ENCODE measurements at regions not wholly inside any gene's neighbourhood (a gene's known extent, or its start where the extent isn't known, plus 50 kb on each side); places are given as distances from the start of the nearest gene placed in this dataset.
"Not testable (repeated sequence)": the region's sequence is repeated elsewhere in the genome, so short reads cannot be mapped to it uniquely, and the experiment has no call there.

- DNase-seq, result no peak
Measured at GRCh38 chr12:127770118-127770517, 496.9 kb upstream of the TMEM132C start.

GRCh38 chr12:127771546-127771945 lies 495.4 kb upstream of the TMEM132C start:
- no peak for DNase-seq

GRCh38 chr12:127773520-127773919 lies 493.4 kb upstream of the TMEM132C start:
- no peak for DNase-seq

GRCh38 chr12:127774828-127775227 lies 492.1 kb upstream of the TMEM132C start:
- DNase-seq, result no peak

- no peak for DNase-seq
Measured at GRCh38 chr12:127779301-127780045, 487.5 kb upstream of the TMEM132C start.

GRCh38 chr12:127780881-127781280 lies 486.1 kb upstream of the TMEM132C start:
- DNase-seq, result no peak

- no peak for DNase-seq
Measured at GRCh38 chr12:127781336-127781735, 485.6 kb upstream of the TMEM132C start.

- DNase-seq, result no peak
Measured at GRCh38 chr12:127785540-127785939, 481.4 kb upstream of the TMEM132C start.

- DNase-seq, result no peak
Measured at GRCh38 chr12:127785986-127786590, 480.9 kb upstream of the TMEM132C start.

GRCh38 chr12:127787544-127787943 lies 479.4 kb upstream of the TMEM132C start:
- DNase-seq, result no peak

- DNase-seq, result no peak
Measured at GRCh38 chr12:127790376-127790775, 476.6 kb upstream of the TMEM132C start.

- no peak for DNase-seq
Measured at GRCh38 chr12:127791217-127791616, 475.8 kb upstream of the TMEM132C start.

GRCh38 chr12:127797918-127798317 lies 469.1 kb upstream of the TMEM132C start:
- no peak for DNase-seq

GRCh38 chr12:127802271-127802670 lies 464.7 kb upstream of the TMEM132C start:
- no peak for DNase-seq

GRCh38 chr12:127803545-127803944 lies 463.4 kb upstream of the TMEM132C start:
- no peak for DNase-seq

- no peak for DNase-seq
Measured at GRCh38 chr12:127809275-127809674, 457.7 kb upstream of the TMEM132C start.

- no peak for DNase-seq
Measured at GRCh38 chr12:127810041-127810440, 456.9 kb upstream of the TMEM132C start.

GRCh38 chr12:127810459-127810858 lies 456.5 kb upstream of the TMEM132C start:
- DNase-seq, result not testable (repeated sequence)

- no peak for DNase-seq
Measured at GRCh38 chr12:127811988-127812387, 455.0 kb upstream of the TMEM132C start.

- no peak for DNase-seq
Measured at GRCh38 chr12:127813147-127813546, 453.8 kb upstream of the TMEM132C start.

- no peak for DNase-seq
Measured at GRCh38 chr12:127819056-127819455, 447.9 kb upstream of the TMEM132C start.

- DNase-seq, result no peak
Measured at GRCh38 chr12:127820271-127820670, 446.7 kb upstream of the TMEM132C start.

- no peak for DNase-seq
Measured at GRCh38 chr12:127820846-127821245, 446.1 kb upstream of the TMEM132C start.

GRCh38 chr12:127822809-127823411 lies 444.1 kb upstream of the TMEM132C start:
- no peak for DNase-seq

Measured in NCI-H1417 treated with DMSO at 0.1 percent for 48 hours (cell line).